ENCODE measurements at regions not wholly inside any gene's neighbourhood (a gene's known extent, or its start where the extent isn't known, plus 50 kb on each side); places are given as distances from the start of the nearest gene placed in this dataset.

DNA sequence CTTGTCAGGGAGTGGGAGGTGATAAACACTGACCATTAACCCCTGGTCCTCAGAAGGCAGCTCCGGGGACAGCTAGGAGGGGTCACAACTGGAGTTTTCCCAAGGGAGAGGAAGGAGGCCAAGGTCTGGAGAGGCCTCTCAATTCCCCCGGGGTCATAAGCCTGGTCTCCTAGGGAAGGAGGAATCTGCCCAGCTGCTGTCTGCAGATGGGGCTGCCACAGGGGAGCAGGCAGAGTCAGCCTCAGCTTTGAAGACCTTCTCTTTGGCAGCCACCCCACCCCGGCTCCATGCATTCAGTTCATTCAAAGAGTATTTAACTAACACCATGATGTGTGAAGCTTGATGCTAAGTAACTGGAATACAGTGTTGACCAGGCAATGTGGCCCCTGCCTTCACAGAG is 74.6 kb upstream of the HSPA9 start:
- CTCF ChIA-PET = interaction anchor here (1.0 to 3.3 kb wide), 3 partner anchors 10 to 14 kb away, joined by 3 to 15 read pairs (median 3); no protein-coding TSS in a partner anchor
- no peak for DNase-seq
- no peaks in the 10 kb centered on the region for H3K36me3 ChIP-seq (ENCODE audit: control insufficient read depth in 4 of 4, insufficient read depth in 4 of 4, low read length in 3 of 4)
- H3K4me3 ChIP-seq (ENCODE audit: control insufficient read depth in 1 of 7, extremely low read depth in 1 of 7, insufficient read depth in 4 of 7, low read depth in 2 of 7, low read length in 6 of 7) = no peak overlapping the region
- no peak overlapping the region for H3K27ac ChIP-seq (ENCODE audit: insufficient read depth in 1 of 2, low read depth in 1 of 2, low read length in 2 of 2, poor library complexity in 1 of 2, severe bottlenecking in 2 of 2)
- 40% methylated on average over 1 of the region's 3 CpGs for WGBS (ENCODE audit: insufficient coverage)
- no peaks in the 10 kb centered on the region for H3K9me3 ChIP-seq (ENCODE audit: control extremely low read depth in 1 of 5, control insufficient read depth in 4 of 5, insufficient read depth in 2 of 5, low read depth in 1 of 5, low read length in 4 of 5)
- peaks cover 0 to 15% (median 13%) of the 10 kb centered on the region in 4 experiments for H3K4me1 ChIP-seq (ENCODE audit: control extremely low read depth in 1 of 4, control insufficient read depth in 4 of 4, insufficient read depth in 4 of 4, low read length in 3 of 4)
- POLR2A ChIA-PET = interaction anchor here (0.7 kb wide), 1 partner anchor 13 kb away, joined by 3 read pairs; no protein-coding TSS in a partner anchor
- peaks cover 6 to 86% (median 26%) of the 10 kb centered on the region in 5 experiments for H3K27me3 ChIP-seq (replicated peaks in 2 of 5; ENCODE audit: control insufficient read depth in 4 of 5, insufficient read depth in 5 of 5, low read length in 4 of 5)

DNA sequence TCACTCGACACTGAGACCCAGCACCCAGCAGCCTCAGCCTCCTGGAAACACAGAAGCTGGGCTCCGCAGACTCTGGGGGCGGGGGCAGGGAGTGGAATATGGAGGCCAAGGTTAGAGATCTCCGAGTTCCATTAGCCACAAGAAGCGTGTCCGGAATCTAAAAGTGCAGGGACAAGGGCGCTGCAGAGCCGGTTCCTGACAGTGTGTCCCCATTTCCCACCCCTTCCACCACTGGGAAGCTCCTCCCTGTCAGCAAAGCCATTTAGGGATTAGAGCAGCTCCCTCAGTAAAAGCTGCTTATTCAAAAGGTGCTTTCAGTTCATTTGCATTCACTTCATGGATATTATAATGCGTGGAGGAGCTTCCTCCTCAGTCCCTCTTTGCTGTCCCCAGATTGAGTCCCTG is 74.1 kb upstream of the HSPA9 start:
- no peak for DNase-seq
- Histone ChIP-seq H3K4me1 (ENCODE audit: control extremely low read depth in 1 of 4, control insufficient read depth in 4 of 4, insufficient read depth in 4 of 4, low read length in 3 of 4) (peaks cover 0 to 10% (median 8%) of the 10 kb centered on the region in 4 experiments), H3K27me3 (replicated peaks in 2 of 5; ENCODE audit: control insufficient read depth in 4 of 5, insufficient read depth in 5 of 5, low read length in 4 of 5) (peaks cover 6 to 87% (median 26%) of the 10 kb centered on the region in 5 experiments), H3K36me3 (ENCODE audit: control insufficient read depth in 4 of 4, insufficient read depth in 4 of 4, low read length in 3 of 4) (no peaks in the 10 kb centered on the region), H3K4me3 (ENCODE audit: control insufficient read depth in 1 of 7, extremely low read depth in 1 of 7, insufficient read depth in 4 of 7, low read depth in 2 of 7, low read length in 6 of 7) (no peak overlapping the region), H3K27ac (ENCODE audit: insufficient read depth in 1 of 2, low read depth in 1 of 2, low read length in 2 of 2, poor library complexity in 1 of 2, severe bottlenecking in 2 of 2) (no peak overlapping the region), H3K9me3 (ENCODE audit: control extremely low read depth in 1 of 5, control insufficient read depth in 4 of 5, insufficient read depth in 2 of 5, low read depth in 1 of 5, low read length in 4 of 5) (no peaks in the 10 kb centered on the region)
- ChIA-PET POLR2A (interaction anchor here (0.6 to 0.7 kb wide), 3 partner anchors 14 to 80 kb away, joined by 3 read pairs; no protein-coding TSS in a partner anchor), CTCF (interaction anchor here (1.0 to 3.3 kb wide), 4 partner anchors 10 to 28 kb away, joined by 3 to 15 read pairs (median 3); no protein-coding TSS in a partner anchor)
- 95% methylated on average over 7 of the region's 9 CpGs for WGBS (ENCODE audit: insufficient coverage)

DNA sequence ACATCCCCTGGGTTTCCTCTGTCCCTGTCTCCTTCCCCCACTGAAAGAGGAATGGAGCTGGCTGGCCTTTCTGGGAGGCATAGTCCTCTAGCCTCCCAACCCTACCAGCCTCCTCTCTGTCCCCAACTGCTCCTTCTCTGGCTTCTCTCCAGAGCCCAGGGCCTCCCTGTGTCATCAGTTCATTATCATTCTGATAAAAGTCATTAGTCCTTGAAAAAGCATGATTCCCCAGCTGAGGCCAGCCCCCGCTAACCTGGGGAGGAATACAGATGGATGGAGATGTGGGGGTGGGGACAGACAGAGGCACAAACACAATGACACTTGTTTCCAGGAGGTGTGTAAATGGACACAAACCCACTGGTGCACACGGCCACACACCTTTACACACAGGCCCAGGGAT is 73.6 kb upstream of the HSPA9 start:
- peaks cover 0 to 5% (median 4%) of the 10 kb centered on the region in 4 experiments for H3K4me1 ChIP-seq (ENCODE audit: control extremely low read depth in 1 of 4, control insufficient read depth in 4 of 4, insufficient read depth in 4 of 4, low read length in 3 of 4)
- no peak overlapping the region for H3K4me3 ChIP-seq (ENCODE audit: control insufficient read depth in 1 of 7, extremely low read depth in 1 of 7, insufficient read depth in 4 of 7, low read depth in 2 of 7, low read length in 6 of 7)
- ChIA-PET CTCF (interaction anchor here (0.8 to 3.3 kb wide), 6 partner anchors 9 to 107 kb away, joined by 3 to 15 read pairs (median 4); no protein-coding TSS in a partner anchor), POLR2A (interaction anchor here (0.6 to 0.7 kb wide), 2 partner anchors 58 to 80 kb away, joined by 3 read pairs; no protein-coding TSS in a partner anchor)
- no peaks in the 10 kb centered on the region for H3K9me3 ChIP-seq (ENCODE audit: control extremely low read depth in 1 of 5, control insufficient read depth in 4 of 5, insufficient read depth in 2 of 5, low read depth in 1 of 5, low read length in 4 of 5)
- H3K27ac ChIP-seq (ENCODE audit: insufficient read depth in 1 of 2, low read depth in 1 of 2, low read length in 2 of 2, poor library complexity in 1 of 2, severe bottlenecking in 2 of 2) = no peak overlapping the region
- DNase-seq = no peak
- H3K27me3 ChIP-seq (replicated peaks in 2 of 5; ENCODE audit: control insufficient read depth in 4 of 5, insufficient read depth in 5 of 5, low read length in 4 of 5) = peaks cover 6 to 85% (median 26%) of the 10 kb centered on the region in 5 experiments
- no peaks in the 10 kb centered on the region for H3K36me3 ChIP-seq (ENCODE audit: control insufficient read depth in 4 of 4, insufficient read depth in 4 of 4, low read length in 3 of 4)
- 92% methylated on average over 2 of the region's 2 CpGs for WGBS (ENCODE audit: insufficient coverage)

DNA sequence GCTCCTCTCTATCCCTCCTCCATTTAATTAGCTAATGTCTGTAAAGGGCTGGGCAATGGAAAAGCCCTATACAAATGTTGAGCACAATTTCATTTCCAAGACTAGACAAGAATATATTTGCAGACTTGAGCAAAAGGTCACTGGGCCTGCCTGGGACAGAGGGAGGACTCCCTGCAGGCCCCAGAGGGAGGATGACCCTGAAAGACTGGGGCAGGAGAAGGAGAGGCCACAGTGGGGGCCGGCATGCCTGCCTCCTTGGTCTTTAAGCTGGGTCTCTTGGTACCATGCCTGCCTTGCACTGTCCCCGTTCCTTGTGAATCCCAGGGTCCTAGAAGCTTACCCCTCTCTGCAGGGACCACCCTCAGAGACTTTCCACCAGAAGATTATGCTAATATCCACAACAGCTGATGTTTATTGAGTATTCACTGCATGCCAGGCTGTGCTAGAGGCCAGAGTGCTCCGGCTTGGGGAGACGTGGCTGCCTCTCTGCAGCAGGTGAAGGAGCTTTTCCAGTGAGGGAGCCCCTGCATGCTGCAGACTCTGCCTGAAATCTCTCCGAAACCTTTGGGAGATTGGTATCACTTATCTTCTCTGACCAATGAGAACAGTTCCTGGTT is 72.7 kb upstream of the HSPA9 start:
- 98% methylated on average over 4 of the region's 5 CpGs for WGBS (ENCODE audit: insufficient coverage)
- H3K9me3 ChIP-seq (ENCODE audit: control extremely low read depth in 1 of 5, control insufficient read depth in 4 of 5, insufficient read depth in 2 of 5, low read depth in 1 of 5, low read length in 4 of 5) = no peaks in the 10 kb centered on the region
- peaks cover 5 to 78% (median 26%) of the 10 kb centered on the region in 5 experiments for H3K27me3 ChIP-seq (replicated peaks in 2 of 5; ENCODE audit: control insufficient read depth in 4 of 5, insufficient read depth in 5 of 5, low read length in 4 of 5)
- no peaks in the 10 kb centered on the region for H3K4me1 ChIP-seq (ENCODE audit: control extremely low read depth in 1 of 4, control insufficient read depth in 4 of 4, insufficient read depth in 4 of 4, low read length in 3 of 4)
- no peaks in the 10 kb centered on the region for H3K36me3 ChIP-seq (ENCODE audit: control insufficient read depth in 4 of 4, insufficient read depth in 4 of 4, low read length in 3 of 4)
- H3K4me3 ChIP-seq (ENCODE audit: control insufficient read depth in 1 of 7, extremely low read depth in 1 of 7, insufficient read depth in 4 of 7, low read depth in 2 of 7, low read length in 6 of 7) = no peak overlapping the region
- DNase-seq = no peak
- CTCF ChIA-PET = interaction anchor here (0.8 to 3.3 kb wide), 6 partner anchors 8 to 108 kb away, joined by 3 to 15 read pairs (median 4); no protein-coding TSS in a partner anchor
- POLR2A ChIA-PET = no interaction called here
- no peak overlapping the region for H3K27ac ChIP-seq (ENCODE audit: insufficient read depth in 1 of 2, low read depth in 1 of 2, low read length in 2 of 2, poor library complexity in 1 of 2, severe bottlenecking in 2 of 2)

DNA sequence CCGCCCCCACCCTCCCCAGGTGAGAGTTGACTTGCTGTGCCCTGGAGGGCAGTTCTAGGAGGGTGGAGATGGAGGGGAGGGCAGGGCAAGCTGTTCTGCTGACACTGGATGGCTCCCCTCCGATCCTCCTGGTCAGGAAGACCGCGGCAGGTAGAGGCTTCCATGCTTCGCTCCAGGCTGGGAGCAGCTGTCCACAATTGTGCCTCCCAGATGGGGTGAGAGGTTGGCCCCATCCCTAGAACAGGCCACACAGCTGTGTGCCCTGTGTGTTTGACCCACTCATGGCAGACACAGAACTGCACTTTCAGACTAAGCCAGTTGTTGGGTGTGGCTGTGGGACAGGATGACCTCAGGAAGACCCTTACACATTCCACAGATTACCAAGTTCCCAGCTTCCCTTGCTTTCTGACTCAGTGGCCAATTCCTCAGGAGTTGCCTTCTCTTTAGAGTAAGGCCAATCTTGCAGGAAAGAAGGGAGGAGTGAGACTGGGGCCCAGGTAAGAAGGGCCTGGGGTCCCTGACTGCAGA is 72.1 kb upstream of the HSPA9 start:
- H3K36me3 ChIP-seq (ENCODE audit: control insufficient read depth in 4 of 4, insufficient read depth in 4 of 4, low read length in 3 of 4) = no peaks in the 10 kb centered on the region
- H3K4me1 ChIP-seq (ENCODE audit: control extremely low read depth in 1 of 4, control insufficient read depth in 4 of 4, insufficient read depth in 4 of 4, low read length in 3 of 4) = no peaks in the 10 kb centered on the region
- no peaks in the 10 kb centered on the region for H3K9me3 ChIP-seq (ENCODE audit: control extremely low read depth in 1 of 5, control insufficient read depth in 4 of 5, insufficient read depth in 2 of 5, low read depth in 1 of 5, low read length in 4 of 5)
- CTCF ChIA-PET = interaction anchor here (1.1 to 3.3 kb wide), 4 partner anchors 8 to 68 kb away, joined by 3 to 15 read pairs (median 6); no protein-coding TSS in a partner anchor
- POLR2A ChIA-PET = no interaction called here
- 98% methylated on average over 4 of the region's 5 CpGs for WGBS (ENCODE audit: insufficient coverage)
- peaks cover 0 to 74% (median 23%) of the 10 kb centered on the region in 5 experiments for H3K27me3 ChIP-seq (replicated peaks in 2 of 5; ENCODE audit: control insufficient read depth in 4 of 5, insufficient read depth in 5 of 5, low read length in 4 of 5)
- no peak overlapping the region for H3K27ac ChIP-seq (ENCODE audit: insufficient read depth in 1 of 2, low read depth in 1 of 2, low read length in 2 of 2, poor library complexity in 1 of 2, severe bottlenecking in 2 of 2)
- no peak for DNase-seq
- no peak overlapping the region for H3K4me3 ChIP-seq (ENCODE audit: control insufficient read depth in 1 of 7, extremely low read depth in 1 of 7, insufficient read depth in 4 of 7, low read depth in 2 of 7, low read length in 6 of 7)

DNA sequence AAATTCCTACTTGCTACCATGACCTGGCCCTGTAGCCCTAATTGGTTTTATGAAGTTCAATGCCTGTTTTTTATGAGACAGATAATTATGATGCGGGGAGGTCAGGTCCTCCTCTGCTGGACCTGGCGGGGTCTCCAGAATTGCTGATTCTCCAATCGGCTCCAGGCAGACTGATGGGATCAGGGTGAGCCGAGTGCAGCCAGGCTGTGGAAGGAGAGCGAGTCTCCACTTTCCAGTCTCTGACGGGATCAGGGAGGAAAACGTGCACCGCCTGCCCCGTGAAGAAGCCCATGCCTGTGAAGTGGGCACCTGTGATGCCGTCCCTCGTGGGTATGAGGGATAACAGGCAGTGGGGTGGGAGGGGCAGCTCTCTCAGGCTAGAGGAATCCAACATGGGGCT is 71.5 kb upstream of the HSPA9 start:
- Histone ChIP-seq H3K4me1 (ENCODE audit: control extremely low read depth in 1 of 4, control insufficient read depth in 4 of 4, insufficient read depth in 4 of 4, low read length in 3 of 4) (peaks cover 0 to 3% (median 2%) of the 10 kb centered on the region in 4 experiments), H3K27ac (ENCODE audit: insufficient read depth in 1 of 2, low read depth in 1 of 2, low read length in 2 of 2, poor library complexity in 1 of 2, severe bottlenecking in 2 of 2) (no peak overlapping the region), H3K4me3 (ENCODE audit: control insufficient read depth in 1 of 7, extremely low read depth in 1 of 7, insufficient read depth in 4 of 7, low read depth in 2 of 7, low read length in 6 of 7) (no peak overlapping the region), H3K9me3 (ENCODE audit: control extremely low read depth in 1 of 5, control insufficient read depth in 4 of 5, insufficient read depth in 2 of 5, low read depth in 1 of 5, low read length in 4 of 5) (no peaks in the 10 kb centered on the region), H3K36me3 (ENCODE audit: control insufficient read depth in 4 of 4, insufficient read depth in 4 of 4, low read length in 3 of 4) (no peaks in the 10 kb centered on the region), H3K27me3 (replicated peaks in 2 of 5; ENCODE audit: control insufficient read depth in 4 of 5, insufficient read depth in 5 of 5, low read length in 4 of 5) (peaks cover 0 to 68% (median 22%) of the 10 kb centered on the region in 5 experiments)
- 92% methylated on average over 11 of the region's 11 CpGs for WGBS (ENCODE audit: insufficient coverage)
- CTCF ChIA-PET = interaction anchor here (1.2 kb wide), 1 partner anchor 11 kb away, joined by 3 read pairs; no protein-coding TSS in a partner anchor
- POLR2A ChIA-PET = no interaction called here
- DNase-seq = no peak
